ENCODE measurements at regions not wholly inside any gene's neighbourhood (a gene's known extent, or its start where the extent isn't known, plus 50 kb on each side); places are given as distances from the start of the nearest gene placed in this dataset.

GRCh38 chr3:104939196-104939595, 427.5 kb upstream of the ALCAM start:
- TF ChIP-seq CTCF (IDR thresholded peaks at IDR 0.05) (no peak), POLR2A (IDR thresholded peaks at IDR 0.05) (no peak)
